ENCODE measurements at regions not wholly inside any gene's neighbourhood (a gene's known extent, or its start where the extent isn't known, plus 50 kb on each side); places are given as distances from the start of the nearest gene placed in this dataset.
A peak's percentile ranks its signal among the peaks of the same experiment; 100 is the strongest.

GRCh38 chr15:96889734-96890480, 559.4 kb downstream of the NR2F2 start:
- Histone ChIP-seq H3K27ac (no peak overlapping the region), H3K27me3 (replicated peaks) (no peaks in the 10 kb centered on the region), H3K36me3 (replicated peaks) (no peaks in the 10 kb centered on the region), H3K4me3 (ENCODE audit: low read depth, low read length) (peak overlapping the region; percentile 46)
- TF ChIP-seq CTCF (IDR thresholded peaks at IDR 0.05; ENCODE audit: low read depth, low read length, missing control alignments), result no peak
- DNase-seq, result no peak
- in situ Hi-C loops (cut with HindIII; ENCODE audit: low pct_ligation_motif_present, low sequenced_read_pairs), result no loop called here

- TF ChIP-seq CTCF (IDR thresholded peaks at IDR 0.05; ENCODE audit: low read depth, low read length, missing control alignments), result no peak
- Histone ChIP-seq H3K27me3 (replicated peaks) (no peaks in the 10 kb centered on the region), H3K36me3 (replicated peaks) (no peaks in the 10 kb centered on the region), H3K4me3 (ENCODE audit: low read depth, low read length) (no peak overlapping the region), H3K27ac (no peak overlapping the region)
- DNase-seq, result no peak
- in situ Hi-C loops (cut with HindIII; ENCODE audit: low pct_ligation_motif_present, low sequenced_read_pairs), result no loop called here
Observed at GRCh38 chr15:96891046-96891445, 560.5 kb downstream of the NR2F2 start.

GRCh38 chr15:96893159-96893906, 562.8 kb downstream of the NR2F2 start:
- no peak overlapping the region for H3K4me3 ChIP-seq (ENCODE audit: low read depth, low read length)
- H3K27ac ChIP-seq, result no peak overlapping the region
- TF ChIP-seq CTCF (IDR thresholded peaks at IDR 0.05; ENCODE audit: low read depth, low read length, missing control alignments), result peak; percentile 82
- in situ Hi-C loops (cut with HindIII; ENCODE audit: low pct_ligation_motif_present, low sequenced_read_pairs), result no loop called here
- peak; percentile 38 for DNase-seq
- no peaks in the 10 kb centered on the region for H3K27me3 ChIP-seq (replicated peaks)
- no peaks in the 10 kb centered on the region for H3K36me3 ChIP-seq (replicated peaks)

GRCh38 chr15:96894659-96895058, 564.2 kb downstream of the NR2F2 start:
- Histone ChIP-seq H3K36me3 (replicated peaks) (no peaks in the 10 kb centered on the region), H3K27ac (no peak overlapping the region), H3K27me3 (replicated peaks) (no peaks in the 10 kb centered on the region), H3K4me3 (ENCODE audit: low read depth, low read length) (no peak overlapping the region)
- TF ChIP-seq CTCF (IDR thresholded peaks at IDR 0.05; ENCODE audit: low read depth, low read length, missing control alignments), result no peak
- no peak for DNase-seq
- in situ Hi-C loops (cut with HindIII; ENCODE audit: low pct_ligation_motif_present, low sequenced_read_pairs), result no loop called here

- no peak overlapping the region for H3K27ac ChIP-seq
- H3K27me3 ChIP-seq (replicated peaks), result no peaks in the 10 kb centered on the region
- DNase-seq, result no peak
- in situ Hi-C loops (cut with HindIII; ENCODE audit: low pct_ligation_motif_present, low sequenced_read_pairs), result no loop called here
- no peaks in the 10 kb centered on the region for H3K36me3 ChIP-seq (replicated peaks)
- no peak for TF ChIP-seq CTCF (IDR thresholded peaks at IDR 0.05; ENCODE audit: low read depth, low read length, missing control alignments)
- H3K4me3 ChIP-seq (ENCODE audit: low read depth, low read length), result no peak overlapping the region
Observed at GRCh38 chr15:96896766-96897165, 566.3 kb downstream of the NR2F2 start.

All from brain microvascular endothelial cell (primary cell).